B cell (primary cell): ENCODE measurements at regions not wholly inside any gene's neighbourhood (a gene's known extent, or its start where the extent isn't known, plus 50 kb on each side); places are given as distances from the start of the nearest gene placed in this dataset.

Source experiments
- ATAC-seq: fragments of 200-7000 bp; cut with Tn5 transposase; one replicate; pipeline ENCODE4 v1.10.0; 2021; ENCODE audit warnings: low read depth, mild to moderate bottlenecking, moderate number of reproducible peaks, moderate library complexity
- CTCF ChIA-PET: fragments of 350-600 bp; sonication (Branson Sonifier 250); formaldehyde crosslinking; loops from one replicate; lab custom pipeline; 2021; ENCODE audit warnings: antibody characterized with exemption, inconsistent platforms; lab: Charles Lee
- POLR2A ChIA-PET: fragments of 350-600 bp; sonication (Branson Sonifier 250); formaldehyde crosslinking; loops from one replicate; lab custom pipeline; 2021; ENCODE audit warnings: antibody characterized with exemption; lab: Charles Lee
- DNase-seq: peaks from one replicate; pipeline ENCODE4 v3.0.0; 2013
- H2AFZ ChIP-seq: 2 replicates; pipeline ENCODE4 v1.6.1; 2012; ENCODE audit warnings: mild to moderate bottlenecking, low read depth, low read length; ENCODE audit not compliant: insufficient read depth, poor library complexity, severe bottlenecking
- H3K27ac ChIP-seq, 2 donors: 1 replicate in 1 of 2; 2 replicates in 1 of 2; pipeline ENCODE4 v1.5.1; 2012 to 2013; ENCODE audit warnings: low read length in 2 of 2, mild to moderate bottlenecking in 2 of 2, moderate library complexity in 1 of 2
- H3K27me3 ChIP-seq, 4 experiments: fragments of 200-600 bp in 1 of 4; sonication (generic) in 1 of 4; replicated peaks in 1 of 4; 1 replicate in 2 of 4; 2 replicates in 2 of 4; pipeline versions ENCODE4 v1.6.1 to v1.7.0; 2013 to 2016; ENCODE audit warnings: low read length in 3 of 4, mild to moderate bottlenecking in 2 of 4, mixed read lengths in 1 of 4, moderate library complexity in 1 of 4; ENCODE audit not compliant: insufficient read depth in 4 of 4, control insufficient read depth in 3 of 4; ENCODE audit errors: control extremely low read depth in 1 of 4
- H3K36me3 ChIP-seq, 2 experiments: replicated peaks in 1 of 2; 1 replicate in 1 of 2; 2 replicates in 1 of 2; pipeline versions ENCODE4 v1.6.1 to v1.7.1; 2013; ENCODE audit warnings: low read length in 1 of 2; ENCODE audit not compliant: insufficient read depth in 2 of 2, control insufficient read depth in 1 of 2; ENCODE audit errors: control extremely low read depth in 1 of 2, extremely low read depth in 1 of 2
- H3K4me1 ChIP-seq, 2 donors: fragments of 200-600 bp in 1 of 2; sonication (generic) in 1 of 2; 1 replicate in 1 of 2; 2 replicates in 1 of 2; pipeline versions ENCODE4 v1.5.1 to v1.6.1; 2013 to 2017; ENCODE audit warnings: low read length in 2 of 2; ENCODE audit not compliant: control insufficient read depth in 2 of 2, insufficient read depth in 2 of 2
- H3K4me2 ChIP-seq: replicated peaks from 2 replicates; pipeline ENCODE3; 2012; ENCODE audit warnings: mild to moderate bottlenecking, low read depth, low read length; ENCODE audit not compliant: poor library complexity, severe bottlenecking
- H3K4me3 ChIP-seq, 5 experiments: fragments of 200-600 bp in 1 of 5; sonication (generic) in 1 of 5; 1 replicate in 3 of 5; 2 replicates in 2 of 5; pipeline versions ENCODE4 v1.5.1 to v1.7.0; 2011 to 2016; ENCODE audit warnings: low read length in 4 of 5, mild to moderate bottlenecking in 4 of 5, low read depth in 2 of 5, control low read depth in 1 of 5, moderate library complexity in 1 of 5; ENCODE audit not compliant: insufficient read depth in 1 of 5; ENCODE audit errors: control extremely low read depth in 1 of 5, extremely low read depth in 1 of 5
- H3K79me2 ChIP-seq: fragments of 200-600 bp; sonication (generic); one replicate; pipeline ENCODE4 v1.6.0; 2016; ENCODE audit warnings: low read length; ENCODE audit not compliant: control insufficient read depth, insufficient read depth
- H3K9ac ChIP-seq: fragments of 200-600 bp; sonication (generic); 2 replicates; pipeline ENCODE4 v1.6.1; 2017; ENCODE audit warnings: mild to moderate bottlenecking, low read length, moderate library complexity
- H3K9me3 ChIP-seq, 3 donors: one replicate each; pipeline versions ENCODE4 v1.6.1 to v1.7.1; 2013; ENCODE audit warnings: low read length in 2 of 3; ENCODE audit not compliant: control insufficient read depth in 2 of 3, insufficient read depth in 1 of 3; ENCODE audit errors: control extremely low read depth in 1 of 3
- H4K20me1 ChIP-seq: 2 replicates; pipeline ENCODE4 v1.6.0; 2012; ENCODE audit warnings: mild to moderate bottlenecking, low read length; ENCODE audit not compliant: insufficient read depth, control insufficient read depth, poor library complexity, severe bottlenecking
- H3K27ac Mint-ChIP-seq: one replicate; pipeline ENCODE4 v1.8.0; 2021; ENCODE audit warnings: mixed read lengths
- H3K27me3 Mint-ChIP-seq: one replicate; pipeline ENCODE4 v1.8.0; 2021; ENCODE audit warnings: mixed read lengths
- H3K4me1 Mint-ChIP-seq: one replicate; pipeline ENCODE4 v1.8.0; 2021; ENCODE audit warnings: mixed read lengths
- H3K4me3 Mint-ChIP-seq: one replicate; pipeline ENCODE4 v1.8.0; 2021; ENCODE audit warnings: mixed read lengths
- H3K9me3 Mint-ChIP-seq: one replicate; pipeline ENCODE4 v1.8.0; 2022; ENCODE audit warnings: mixed read lengths; ENCODE audit not compliant: insufficient read depth
- CTCF ChIP-seq: fragments of 200-600 bp; IDR thresholded peaks from one replicate; pipeline ENCODE4 v1.8.0; 2022; ENCODE audit warnings: antibody characterized with exemption, mild to moderate bottlenecking
- EZH2 ChIP-seq: IDR thresholded peaks from 2 replicates; pipeline ENCODE4 v1.6.1; 2012; ENCODE audit warnings: borderline replicate concordance, low read depth, mild to moderate bottlenecking, moderate library complexity, low read length; ENCODE audit not compliant: insufficient read depth, poor library complexity, severe bottlenecking
- WGBS: methylation state at CpG from one replicate; pipeline ENCODE4 v1.1.5; 2013; ENCODE audit warnings: missing lambda C conversion rate; ENCODE audit not compliant: insufficient coverage; 5-methylcytosine and 5-hydroxymethylcytosine counted together
- intact Hi-C: fragments of 100-400 bp; cut with micrococcal nuclease; formaldehyde crosslinking; loops from one replicate; pipeline ENCODE4 v1.10.0; 2022

GRCh38 chr9:78393932-78394331 lies 97.0 kb downstream of the PSAT1 start:
- intact Hi-C loops: no loop called here
- H3K27me3 ChIP-seq: peaks cover 0 to 4% (median 0%) of the 10 kb centered on the region in 4 experiments
- H3K9me3 ChIP-seq: peaks cover 0 to 6% (median 3%) of the 10 kb centered on the region in 3 donors
- no peaks in the 10 kb centered on the region for H3K4me1 Mint-ChIP-seq
- ChIA-PET POLR2A (no interaction called here), CTCF (no interaction called here)
- no peak overlapping the region for H3K27ac ChIP-seq
- peaks cover 8% of the 10 kb centered on the region for H3K9me3 Mint-ChIP-seq
- H3K36me3 ChIP-seq: no peaks in the 10 kb centered on the region
- no peak overlapping the region for H3K4me2 ChIP-seq
- no peaks in the 10 kb centered on the region for H3K27me3 Mint-ChIP-seq
- 100% methylated on average over 1 of the region's 2 CpGs for WGBS
- TF ChIP-seq EZH2: no peak
- no peak for TF ChIP-seq CTCF
- no peak overlapping the region for H3K9ac ChIP-seq
- DNase-seq (no peak), ATAC-seq (no peak)
- H3K4me3 Mint-ChIP-seq: no peak overlapping the region
- no peak overlapping the region for H3K4me3 ChIP-seq
- no peak overlapping the region for H3K27ac Mint-ChIP-seq
- no peak overlapping the region for H2AFZ ChIP-seq
- H4K20me1 ChIP-seq: no peaks in the 10 kb centered on the region
- H3K79me2 ChIP-seq: no peaks in the 10 kb centered on the region
- no peaks in the 10 kb centered on the region for H3K4me1 ChIP-seq

GRCh38 chr9:78396087-78396486 lies 99.2 kb downstream of the PSAT1 start:
- no peak overlapping the region for H3K4me3 Mint-ChIP-seq
- 95% methylated on average over 2 of the region's 2 CpGs for WGBS
- ChIA-PET CTCF (no interaction called here), POLR2A (no interaction called here)
- H4K20me1 ChIP-seq: no peaks in the 10 kb centered on the region
- H2AFZ ChIP-seq: no peak overlapping the region
- no peak overlapping the region for H3K4me3 ChIP-seq
- no peak for DNase-seq
- no peak overlapping the region for H3K9ac ChIP-seq
- H3K79me2 ChIP-seq: no peaks in the 10 kb centered on the region
- no peak for ATAC-seq
- H3K9me3 ChIP-seq: peaks cover 0 to 6% (median 3%) of the 10 kb centered on the region in 3 donors
- no peak overlapping the region for H3K27ac Mint-ChIP-seq
- no peaks in the 10 kb centered on the region for H3K4me1 Mint-ChIP-seq
- no peaks in the 10 kb centered on the region for H3K36me3 ChIP-seq
- H3K27ac ChIP-seq: no peak overlapping the region
- no peaks in the 10 kb centered on the region for H3K27me3 Mint-ChIP-seq
- TF ChIP-seq EZH2 (no peak), CTCF (no peak)
- H3K4me2 ChIP-seq: no peak overlapping the region
- H3K4me1 ChIP-seq: no peaks in the 10 kb centered on the region
- peaks cover 0 to 6% (median 0%) of the 10 kb centered on the region in 4 experiments for H3K27me3 ChIP-seq
- intact Hi-C loops: no loop called here
- H3K9me3 Mint-ChIP-seq: peaks cover 8% of the 10 kb centered on the region
